Loucy (cell line): ENCODE measurements at regions not wholly inside any gene's neighbourhood (a gene's known extent, or its start where the extent isn't known, plus 50 kb on each side); places are given as distances from the start of the nearest gene placed in this dataset.

Experiments used
- CTCF ChIP-seq: fragments of 200-600 bp; sonication (generic); conservative IDR thresholded peaks from 2 replicates; pipeline ENCODE4 v1.5.1; 2014; ENCODE audit warnings: mild to moderate bottlenecking, antibody characterized with exemption, low read length
- EZH2phosphoT487 ChIP-seq: fragments of 200-600 bp; IDR thresholded peaks from 2 replicates; pipeline ENCODE4 v1.6.1; 2018; ENCODE audit warnings: antibody characterized with exemption, mild to moderate bottlenecking, moderate library complexity, borderline replicate concordance

GRCh38 chr7:115235075-115235474 lies 313.2 kb downstream of the MDFIC start:
- TF ChIP-seq CTCF (no peak), EZH2phosphoT487 (no peak)
